ENCODE measurements at regions not wholly inside any gene's neighbourhood (a gene's known extent, or its start where the extent isn't known, plus 50 kb on each side); places are given as distances from the start of the nearest gene placed in this dataset.

GRCh38 chr9:89946741-89947140, 341.9 kb downstream of the GADD45G start:
- CTCF ChIA-PET, result no interaction called here
- H3K4me2 ChIP-seq, result no peak overlapping the region
- POLR2A ChIA-PET, result no interaction called here

GRCh38 chr9:89949111-89949510, 344.3 kb downstream of the GADD45G start:
- H2AFZ ChIP-seq (ENCODE audit: low read depth), result no peak overlapping the region
- TF ChIP-seq FOSL2 (IDR thresholded peaks at IDR 0.05; ENCODE audit: borderline replicate concordance, low read depth), result no peak
- TF ChIP-seq SIN3A (IDR thresholded peaks at IDR 0.05; ENCODE audit: borderline replicate concordance, low read depth, low read length), result no peak
- no peak for TF ChIP-seq GABPA (IDR thresholded peaks at IDR 0.05; ENCODE audit: low read depth)
- TF ChIP-seq PBX3 (IDR thresholded peaks at IDR 0.05), result no peak
- TF ChIP-seq TEAD4 (IDR thresholded peaks at IDR 0.05; ENCODE audit: borderline replicate concordance, insufficient read depth), result no peak
- no peak for TF ChIP-seq SMC3 (IDR thresholded peaks at IDR 0.05; ENCODE audit: low read depth, low read length)
- no peak for TF ChIP-seq EP300 (IDR thresholded peaks at IDR 0.05; ENCODE audit: borderline replicate concordance in 1 of 2, low read depth in 1 of 2, low read length in 1 of 2)
- no peak for TF ChIP-seq RAD21 (IDR thresholded peaks at IDR 0.05; ENCODE audit: low read length)
- TF ChIP-seq MXI1 (IDR thresholded peaks at IDR 0.05; ENCODE audit: low read depth, low read length), result no peak
- TF ChIP-seq CTCF (IDR thresholded peaks at IDR 0.05), result no peak
- TF ChIP-seq FOXM1 (IDR thresholded peaks at IDR 0.05; ENCODE audit: low read depth), result no peak
- no peak for TF ChIP-seq YY1 (IDR thresholded peaks at IDR 0.05; ENCODE audit: low read depth)
- TF ChIP-seq USF2 (IDR thresholded peaks at IDR 0.05; ENCODE audit: borderline replicate concordance, low read depth, low read length), result no peak
- no peak for TF ChIP-seq FOXJ3 (CRISPR knock-in tag; IDR thresholded peaks at IDR 0.05)
- no peak for TF ChIP-seq USF1 (IDR thresholded peaks at IDR 0.05; ENCODE audit: borderline replicate concordance, low read depth)
- no peak for TF ChIP-seq TAF1 (IDR thresholded peaks at IDR 0.05; ENCODE audit: borderline replicate concordance, low read depth, low read length)
- TF ChIP-seq TCF12 (IDR thresholded peaks at IDR 0.05), result no peak
- TF ChIP-seq POLR2AphosphoS5 (IDR thresholded peaks at IDR 0.05; ENCODE audit: low read depth, low read length), result no peak
- TF ChIP-seq IRF3 (IDR thresholded peaks at IDR 0.05; ENCODE audit: low read depth, low read length), result no peak
- no peak overlapping the region for H3K27ac ChIP-seq (ENCODE audit: low read depth in 2 of 2, low read length in 1 of 2)
- no peak for DNase-seq
- H3F3A ChIP-seq (replicated peaks; ENCODE audit: insufficient read depth), result no peaks in the 10 kb centered on the region
- POLR2A ChIA-PET, result no interaction called here
- H3K4me3 ChIP-seq (ENCODE audit: low read depth in 2 of 2, low read length in 1 of 2), result no peak overlapping the region
- peaks cover 0 to 14% of the 10 kb centered on the region in 2 experiments; a peak in 1 of 4 replicates for H3K4me1 ChIP-seq (ENCODE audit: control insufficient read depth in 1 of 2, insufficient read depth in 2 of 2, low read depth in 1 of 2, low read length in 1 of 2)
- H3K9ac ChIP-seq, result no peak overlapping the region
- no peaks in the 10 kb centered on the region for H3K9me2 ChIP-seq
- CTCF ChIA-PET, result no interaction called here
- H3K36me3 ChIP-seq (replicated peaks in 1 of 2; ENCODE audit: control insufficient read depth in 1 of 2, insufficient read depth in 2 of 2, low read length in 1 of 2), result no peaks in the 10 kb centered on the region
- H3K9me3 ChIP-seq, result no peaks in the 10 kb centered on the region
- no peaks in the 10 kb centered on the region for H4K20me1 ChIP-seq (ENCODE audit: insufficient read depth)
- no peaks in the 10 kb centered on the region for H3K27me3 ChIP-seq (ENCODE audit: insufficient read depth)
- 51% methylated on average over 4 of the region's 4 CpGs for WGBS (ENCODE audit: low lambda C conversion rate)
- no peaks in the 10 kb centered on the region for H3K79me2 ChIP-seq (ENCODE audit: insufficient read depth)
- H3K4me2 ChIP-seq, result no peak overlapping the region

More at GRCh38 chr9:89946741-89947140, 341.9 kb downstream of the GADD45G start:
- Histone ChIP-seq H3K79me2 (ENCODE audit: insufficient read depth) (no peaks in the 10 kb centered on the region), H2AFZ (ENCODE audit: low read depth) (no peak overlapping the region), H4K20me1 (ENCODE audit: insufficient read depth) (no peaks in the 10 kb centered on the region), H3K9me3 (no peaks in the 10 kb centered on the region), H3F3A (replicated peaks; ENCODE audit: insufficient read depth) (no peaks in the 10 kb centered on the region), H3K27me3 (ENCODE audit: insufficient read depth) (no peaks in the 10 kb centered on the region), H3K9ac (no peak overlapping the region), H3K4me1 (ENCODE audit: control insufficient read depth in 1 of 2, insufficient read depth in 2 of 2, low read depth in 1 of 2, low read length in 1 of 2) (peaks cover 0 to 14% of the 10 kb centered on the region in 2 experiments; a peak in 1 of 4 replicates), H3K9me2 (no peaks in the 10 kb centered on the region), H3K4me3 (ENCODE audit: low read depth in 2 of 2, low read length in 1 of 2) (no peak overlapping the region), H3K27ac (ENCODE audit: low read depth in 2 of 2, low read length in 1 of 2) (no peak overlapping the region; a peak in 1 of 4 replicates), H3K36me3 (replicated peaks in 1 of 2; ENCODE audit: control insufficient read depth in 1 of 2, insufficient read depth in 2 of 2, low read length in 1 of 2) (no peaks in the 10 kb centered on the region)
- no peak for TF ChIP-seq FOXJ3 (CRISPR knock-in tag; IDR thresholded peaks at IDR 0.05)
- peak in 1 of 2 experiments; percentile 7; a peak in 1 of 4 replicates for TF ChIP-seq EP300 (IDR thresholded peaks at IDR 0.05; ENCODE audit: borderline replicate concordance in 1 of 2, low read depth in 1 of 2, low read length in 1 of 2)
- DNase-seq, result no peak
- WGBS (ENCODE audit: low lambda C conversion rate), result 41% methylated on average over 3 of the region's 3 CpGs

Data from SK-N-SH (cell line).